Bronchial epithelial cell (primary cell): ENCODE measurements at regions not wholly inside any gene's neighbourhood (a gene's known extent, or its start where the extent isn't known, plus 50 kb on each side); places are given as distances from the start of the nearest gene placed in this dataset.

Source experiments
- DNase-seq: peaks from one replicate; pipeline ENCODE4 v3.0.0-alpha.2; 2010; ENCODE audit warnings: low read depth
- FAIRE-seq: peaks from 2 replicates; lab custom pipeline; 2011; peaks lifted over from hg19 to GRCh38; lab: Jason Lieb, UNC
- H3K27me3 ChIP-seq: 2 replicates; pipeline ENCODE4 v1.5.1; 2011; ENCODE audit warnings: low read length; ENCODE audit not compliant: control insufficient read depth, insufficient read depth
- H3K36me3 ChIP-seq: 2 replicates; pipeline ENCODE4 v1.5.1; 2011; ENCODE audit warnings: low read length; ENCODE audit not compliant: control insufficient read depth, insufficient read depth
- H3K4me3 ChIP-seq: 2 replicates; pipeline ENCODE4 v1.5.1; 2011; ENCODE audit warnings: mild to moderate bottlenecking, low read depth, low read length, control low read depth
- TF ChIP-seq, protein P1 (sequence below): IDR thresholded peaks from 2 replicates; pipeline ENCODE4 v1.5.1; 2011; ENCODE audit warnings: mild to moderate bottlenecking, moderate library complexity, low read length, control low read depth, inconsistent platforms; ENCODE audit not compliant: insufficient read depth, severe bottlenecking

DNA sequence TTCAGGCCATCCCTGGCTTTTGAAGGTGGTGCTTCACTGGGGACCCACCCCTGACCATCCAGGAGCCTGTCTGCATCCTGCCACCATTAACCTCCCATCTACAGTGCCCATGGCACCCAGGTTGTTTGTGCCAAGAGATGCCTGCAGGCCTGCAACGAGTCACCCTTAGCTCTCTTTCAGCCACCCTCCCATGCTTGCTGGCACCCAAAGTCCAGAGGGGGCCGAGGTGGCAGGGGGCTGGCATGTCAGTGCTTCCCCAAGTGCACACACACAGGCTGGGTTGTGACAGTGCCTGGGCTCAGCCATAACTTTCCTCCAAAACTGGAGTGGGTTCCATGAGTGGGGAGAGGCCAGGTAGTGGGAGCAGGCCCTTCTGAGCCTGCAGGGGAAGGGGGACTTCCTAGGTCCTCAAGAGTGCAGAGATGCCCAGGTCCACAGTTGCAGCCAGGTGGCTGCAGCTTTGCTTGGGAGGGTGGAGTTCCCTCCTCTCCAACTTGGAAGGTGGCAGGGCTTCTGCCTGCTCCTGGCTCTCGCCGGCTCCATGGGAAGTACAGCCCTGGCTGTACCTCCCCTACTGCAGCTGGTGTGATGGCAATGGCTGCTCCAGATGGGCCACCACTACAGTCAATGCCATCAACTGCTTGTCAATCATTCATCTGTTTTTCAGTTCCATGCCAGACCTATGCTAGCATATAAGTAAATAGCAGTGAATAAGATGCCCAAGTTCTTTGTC lies 235.9 kb upstream of the GIMD1 start:
- no peak for FAIRE-seq
- no peaks in the 10 kb centered on the region for H3K36me3 ChIP-seq
- TF ChIP-seq, protein P1, sequence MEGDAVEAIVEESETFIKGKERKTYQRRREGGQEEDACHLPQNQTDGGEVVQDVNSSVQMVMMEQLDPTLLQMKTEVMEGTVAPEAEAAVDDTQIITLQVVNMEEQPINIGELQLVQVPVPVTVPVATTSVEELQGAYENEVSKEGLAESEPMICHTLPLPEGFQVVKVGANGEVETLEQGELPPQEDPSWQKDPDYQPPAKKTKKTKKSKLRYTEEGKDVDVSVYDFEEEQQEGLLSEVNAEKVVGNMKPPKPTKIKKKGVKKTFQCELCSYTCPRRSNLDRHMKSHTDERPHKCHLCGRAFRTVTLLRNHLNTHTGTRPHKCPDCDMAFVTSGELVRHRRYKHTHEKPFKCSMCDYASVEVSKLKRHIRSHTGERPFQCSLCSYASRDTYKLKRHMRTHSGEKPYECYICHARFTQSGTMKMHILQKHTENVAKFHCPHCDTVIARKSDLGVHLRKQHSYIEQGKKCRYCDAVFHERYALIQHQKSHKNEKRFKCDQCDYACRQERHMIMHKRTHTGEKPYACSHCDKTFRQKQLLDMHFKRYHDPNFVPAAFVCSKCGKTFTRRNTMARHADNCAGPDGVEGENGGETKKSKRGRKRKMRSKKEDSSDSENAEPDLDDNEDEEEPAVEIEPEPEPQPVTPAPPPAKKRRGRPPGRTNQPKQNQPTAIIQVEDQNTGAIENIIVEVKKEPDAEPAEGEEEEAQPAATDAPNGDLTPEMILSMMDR = no peak
- DNase-seq = no peak
- H3K4me3 ChIP-seq = no peak overlapping the region
- H3K27me3 ChIP-seq = no peaks in the 10 kb centered on the region

GRCh38 chr4:106603471-106603870 lies 234.9 kb upstream of the GIMD1 start:
- TF ChIP-seq, protein P1 = no peak
- FAIRE-seq = no peak

DNA sequence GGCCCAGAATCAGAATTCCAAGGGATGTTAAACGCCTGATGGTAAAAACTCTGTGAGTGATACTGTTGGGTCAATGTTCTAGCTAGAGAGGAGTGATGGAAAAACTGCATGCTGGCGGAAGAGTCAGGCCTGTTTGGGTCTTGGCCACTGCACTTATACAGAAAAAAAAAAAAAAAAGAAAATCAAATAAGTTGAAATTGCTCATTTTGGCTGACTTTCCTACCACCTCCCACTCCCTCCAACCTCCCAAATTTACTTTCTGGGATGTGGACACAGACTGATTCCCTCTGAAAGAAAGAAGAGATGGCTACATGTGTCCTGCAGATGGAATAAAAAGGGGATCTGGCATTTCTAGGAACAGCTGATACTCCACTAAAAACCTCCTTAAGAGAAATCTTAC lies 234.1 kb upstream of the GIMD1 start:
- TF ChIP-seq, protein P1 = no peak
- Histone ChIP-seq H3K36me3 (no peaks in the 10 kb centered on the region), H3K4me3 (no peak overlapping the region), H3K27me3 (no peaks in the 10 kb centered on the region)
- no peak for DNase-seq
- no peak for FAIRE-seq

More at GRCh38 chr4:106603471-106603870, 234.9 kb upstream of the GIMD1 start:
- Histone ChIP-seq H3K4me3 (no peak overlapping the region), H3K27me3 (no peaks in the 10 kb centered on the region), H3K36me3 (no peaks in the 10 kb centered on the region)
- no peak for DNase-seq

DNA sequence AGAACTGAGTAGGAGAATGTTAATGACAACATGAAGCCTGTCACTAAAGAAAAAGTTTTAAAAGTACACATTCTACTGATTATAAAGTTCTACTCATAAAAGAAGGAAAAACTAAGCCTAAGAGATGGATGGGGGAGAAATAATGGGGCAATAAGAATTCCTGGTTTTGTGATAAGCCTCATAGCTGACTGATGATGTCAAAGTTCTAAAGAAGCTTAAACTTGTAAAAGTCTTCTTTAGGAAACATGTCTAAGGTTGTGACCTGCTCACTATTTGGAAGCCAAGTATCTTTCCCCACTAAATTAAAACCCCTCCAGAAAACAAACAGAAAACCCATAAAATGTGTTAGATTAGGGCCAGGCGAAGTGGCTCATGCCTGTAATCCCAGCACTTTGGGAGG lies 232.9 kb upstream of the GIMD1 start:
- no peaks in the 10 kb centered on the region for H3K27me3 ChIP-seq
- H3K4me3 ChIP-seq = no peak overlapping the region
- FAIRE-seq (no peak), DNase-seq (no peak)
- no peaks in the 10 kb centered on the region for H3K36me3 ChIP-seq
- TF ChIP-seq, protein P1 = no peak

GRCh38 chr4:106595906-106596305 lies 227.3 kb upstream of the GIMD1 start:
- no peaks in the 10 kb centered on the region for H3K36me3 ChIP-seq
- DNase-seq = peak; percentile 83
- no peak for FAIRE-seq
- no peaks in the 10 kb centered on the region for H3K27me3 ChIP-seq
- TF ChIP-seq, protein P1 = no peak
- H3K4me3 ChIP-seq = no peak overlapping the region

DNA sequence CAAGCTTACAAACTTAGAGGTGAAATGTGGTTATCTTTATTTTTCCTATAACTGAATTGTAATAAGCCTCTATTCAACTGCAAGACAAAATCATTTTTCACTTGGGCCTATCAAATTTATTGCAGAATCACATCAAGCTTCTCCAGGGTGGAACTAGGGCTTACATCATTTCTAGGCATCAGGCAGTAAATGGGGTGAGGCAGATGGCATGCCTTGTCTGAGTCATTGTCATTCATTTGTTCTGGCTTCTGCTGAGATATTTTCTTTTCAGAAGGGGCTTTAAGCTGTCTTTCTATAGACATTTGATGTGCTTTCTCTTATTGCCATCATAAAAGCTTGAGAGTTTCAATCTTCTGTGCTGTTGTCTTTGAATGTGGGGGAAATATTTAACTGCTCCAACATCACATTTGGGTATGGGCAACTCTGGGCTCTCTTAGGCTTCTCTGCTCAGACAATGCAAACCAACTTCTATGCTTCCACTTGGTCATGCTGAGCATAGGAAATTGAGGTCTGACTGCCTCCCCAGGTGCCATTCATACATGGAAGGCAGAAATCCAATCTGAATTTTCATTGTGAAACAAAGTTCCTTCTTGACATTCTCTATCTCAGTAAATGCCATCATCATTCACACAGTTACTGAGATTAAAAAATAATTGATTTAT lies 225.8 kb upstream of the GIMD1 start:
- Histone ChIP-seq H3K4me3 (no peak overlapping the region), H3K27me3 (no peaks in the 10 kb centered on the region), H3K36me3 (no peaks in the 10 kb centered on the region)
- TF ChIP-seq, protein P1 = no peak
- no peak for FAIRE-seq
- DNase-seq = peak; percentile 74
